GM06990 (cell line): ENCODE measurements at regions not wholly inside any gene's neighbourhood (a gene's known extent, or its start where the extent isn't known, plus 50 kb on each side); places are given as distances from the start of the nearest gene placed in this dataset.

Source experiments
- DNase-seq: peaks from one replicate; pipeline ENCODE4 v3.0.0-alpha.2; 2011; ENCODE audit not compliant: insufficient read length; ENCODE audit errors: extremely low read depth
- H3K27me3 ChIP-seq: replicated peaks from 2 replicates; pipeline ENCODE4 v1.6.0; 2011; ENCODE audit warnings: low read length; ENCODE audit not compliant: control insufficient read depth, insufficient read depth
- H3K36me3 ChIP-seq: 2 replicates; pipeline ENCODE4 v1.5.1; 2011; ENCODE audit warnings: low read length; ENCODE audit not compliant: control insufficient read depth, insufficient read depth
- H3K4me3 ChIP-seq: replicated peaks from 2 replicates; pipeline ENCODE4 v1.5.1; 2011; ENCODE audit warnings: low read depth, mild to moderate bottlenecking, control low read depth, low read length
- TF ChIP-seq, protein P1 (sequence below): IDR thresholded peaks from 2 replicates; pipeline ENCODE4 v1.5.1; 2011; ENCODE audit warnings: low read length, control low read depth, mild to moderate bottlenecking, inconsistent platforms; ENCODE audit not compliant: insufficient read depth, poor library complexity, severe bottlenecking

DNA sequence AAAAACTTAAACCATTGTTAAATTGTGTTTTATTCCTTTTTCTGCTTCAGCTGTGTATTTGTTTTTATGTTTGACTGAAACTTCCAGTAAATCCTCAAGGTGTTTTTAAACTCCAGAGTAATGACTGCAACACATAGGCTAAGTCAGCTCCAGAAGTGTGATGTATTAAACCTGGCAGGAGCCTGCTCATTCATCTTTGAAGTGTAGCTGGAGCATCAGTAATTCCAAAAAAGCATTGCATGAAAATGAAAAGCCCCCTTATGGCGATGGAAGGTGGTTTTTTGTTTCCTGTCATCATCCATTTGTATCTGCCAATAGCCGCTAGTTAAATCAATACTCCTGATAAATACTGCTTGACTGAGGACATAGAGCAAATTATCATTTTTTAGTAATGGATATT is 474.2 kb upstream of the ADAMTS16 start:
- Histone ChIP-seq H3K36me3 (no peaks in the 10 kb centered on the region), H3K27me3 (no peaks in the 10 kb centered on the region), H3K4me3 (no peak overlapping the region)
- no peak for DNase-seq
- TF ChIP-seq, protein P1, sequence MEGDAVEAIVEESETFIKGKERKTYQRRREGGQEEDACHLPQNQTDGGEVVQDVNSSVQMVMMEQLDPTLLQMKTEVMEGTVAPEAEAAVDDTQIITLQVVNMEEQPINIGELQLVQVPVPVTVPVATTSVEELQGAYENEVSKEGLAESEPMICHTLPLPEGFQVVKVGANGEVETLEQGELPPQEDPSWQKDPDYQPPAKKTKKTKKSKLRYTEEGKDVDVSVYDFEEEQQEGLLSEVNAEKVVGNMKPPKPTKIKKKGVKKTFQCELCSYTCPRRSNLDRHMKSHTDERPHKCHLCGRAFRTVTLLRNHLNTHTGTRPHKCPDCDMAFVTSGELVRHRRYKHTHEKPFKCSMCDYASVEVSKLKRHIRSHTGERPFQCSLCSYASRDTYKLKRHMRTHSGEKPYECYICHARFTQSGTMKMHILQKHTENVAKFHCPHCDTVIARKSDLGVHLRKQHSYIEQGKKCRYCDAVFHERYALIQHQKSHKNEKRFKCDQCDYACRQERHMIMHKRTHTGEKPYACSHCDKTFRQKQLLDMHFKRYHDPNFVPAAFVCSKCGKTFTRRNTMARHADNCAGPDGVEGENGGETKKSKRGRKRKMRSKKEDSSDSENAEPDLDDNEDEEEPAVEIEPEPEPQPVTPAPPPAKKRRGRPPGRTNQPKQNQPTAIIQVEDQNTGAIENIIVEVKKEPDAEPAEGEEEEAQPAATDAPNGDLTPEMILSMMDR = no peak

- Histone ChIP-seq H3K36me3 (no peaks in the 10 kb centered on the region), H3K4me3 (no peak overlapping the region), H3K27me3 (no peaks in the 10 kb centered on the region)
- TF ChIP-seq, protein P1 = no peak
- no peak for DNase-seq
These were observed 466.0 kb upstream of the ADAMTS16 start for GRCh38 chr5:4674166-4674565.

GRCh38 chr5:4676934-4677333 is 463.2 kb upstream of the ADAMTS16 start:
- DNase-seq = no peak
- Histone ChIP-seq H3K27me3 (no peaks in the 10 kb centered on the region), H3K36me3 (no peaks in the 10 kb centered on the region), H3K4me3 (no peak overlapping the region)
- TF ChIP-seq, protein P1 = no peak

GRCh38 chr5:4684946-4685345 is 455.2 kb upstream of the ADAMTS16 start:
- Histone ChIP-seq H3K36me3 (no peaks in the 10 kb centered on the region), H3K4me3 (no peak overlapping the region), H3K27me3 (no peaks in the 10 kb centered on the region)
- DNase-seq = no peak
- TF ChIP-seq, protein P1 = no peak

- TF ChIP-seq, protein P1 = no peak
- Histone ChIP-seq H3K36me3 (no peaks in the 10 kb centered on the region), H3K4me3 (no peak overlapping the region), H3K27me3 (no peaks in the 10 kb centered on the region)
- DNase-seq = no peak
These were observed 441.5 kb upstream of the ADAMTS16 start for GRCh38 chr5:4698596-4698995.

DNA sequence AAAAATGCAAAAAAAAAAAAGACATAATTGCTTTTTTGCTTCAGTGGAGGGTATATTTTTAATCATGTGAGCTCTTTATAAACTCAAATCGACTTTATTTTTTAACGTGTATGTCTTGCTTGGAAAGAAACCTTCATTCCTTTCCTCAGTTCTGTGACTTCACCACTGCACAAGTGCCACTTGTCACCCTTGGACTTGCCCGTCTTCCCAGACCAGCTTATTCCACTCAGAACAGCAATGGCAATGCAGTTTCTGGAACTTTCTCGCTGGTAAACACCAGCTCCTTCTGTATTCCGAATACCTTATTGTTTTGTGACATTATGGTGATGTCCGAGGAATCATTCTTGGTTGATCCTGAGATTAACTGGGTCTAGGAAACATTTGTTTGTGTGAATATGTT is 440.5 kb upstream of the ADAMTS16 start:
- Histone ChIP-seq H3K36me3 (no peaks in the 10 kb centered on the region), H3K4me3 (no peak overlapping the region), H3K27me3 (no peaks in the 10 kb centered on the region)
- TF ChIP-seq, protein P1 = no peak
- DNase-seq = no peak
